Endothelial cell of umbilical vein (primary cell): ENCODE measurements at regions not wholly inside any gene's neighbourhood (a gene's known extent, or its start where the extent isn't known, plus 50 kb on each side); places are given as distances from the start of the nearest gene placed in this dataset.

Experiments
- BruUV-seq: library from RNA; stranded (reverse); fragments of 400-500 nt; replicated peaks from 2 replicates; lab custom pipeline; 2021; lab: Mats Ljungman, UMichigan
- CTCF ChIA-PET: fragments of 300-600, 350-600 bp; sonication (Branson Sonifier 250); formaldehyde crosslinking; loops from one replicate; lab custom pipeline; 2021; ENCODE audit warnings: antibody characterized with exemption, inconsistent platforms; lab: Charles Lee
- POLR2A ChIA-PET: fragments of 300-600, 350-600 bp; sonication (Branson Sonifier 250); formaldehyde crosslinking; loops from one replicate; lab custom pipeline; 2021; ENCODE audit warnings: antibody characterized with exemption, inconsistent platforms; lab: Charles Lee
- DNase-seq: peaks from one replicate; pipeline ENCODE4 v3.0.0-alpha.2; 2011; ENCODE audit warnings: low read depth, low spot score
- FAIRE-seq: peaks from 2 replicates; lab custom pipeline; 2011; peaks lifted over from hg19 to GRCh38; lab: Jason Lieb, UNC
- H2AFZ ChIP-seq: 2 replicates; pipeline ENCODE4 v1.6.0; 2012; ENCODE audit warnings: low read depth, low read length, control low read depth, inconsistent platforms
- H3K27ac ChIP-seq: 2 replicates; pipeline ENCODE4 v1.5.1; 2011; ENCODE audit warnings: low read depth, mild to moderate bottlenecking, control low read depth, low read length, moderate library complexity; ENCODE audit not compliant: insufficient read depth
- H3K27me3 ChIP-seq, 2 experiments: 2 replicates each; pipeline versions ENCODE4 v1.6.0 to v1.6.1; 2011; ENCODE audit warnings: low read length in 2 of 2, mixed read lengths in 1 of 2; ENCODE audit not compliant: control insufficient read depth in 2 of 2, insufficient read depth in 2 of 2
- H3K36me3 ChIP-seq, 2 experiments: 2 replicates in 1 of 2; 3 replicates in 1 of 2; pipeline ENCODE4 v1.5.1; 2011; ENCODE audit warnings: low read length in 2 of 2, mild to moderate bottlenecking in 1 of 2, moderate library complexity in 1 of 2; ENCODE audit not compliant: control insufficient read depth in 2 of 2, insufficient read depth in 2 of 2; ENCODE audit errors: extremely low read depth in 1 of 2
- H3K4me1 ChIP-seq: 3 replicates; pipeline ENCODE4 v1.5.1; 2011; ENCODE audit warnings: mild to moderate bottlenecking, low read length; ENCODE audit not compliant: control insufficient read depth, insufficient read depth; ENCODE audit errors: extremely low read depth
- H3K4me2 ChIP-seq: 2 replicates; pipeline ENCODE4 v1.6.1; 2011; ENCODE audit warnings: low read length, control low read depth, mixed read lengths; ENCODE audit not compliant: insufficient read depth
- H3K4me3 ChIP-seq, 3 experiments: fragments of 200-600 bp in 1 of 3; sonication (generic), shearing (Covaris generic) in 1 of 3; replicated peaks in 1 of 3; 2 replicates each; pipeline ENCODE4 v1.5.1; 2011 to 2016; ENCODE audit warnings: control low read depth in 3 of 3, low read length in 3 of 3, mild to moderate bottlenecking in 2 of 3, inconsistent platforms in 1 of 3, low read depth in 1 of 3, moderate library complexity in 1 of 3; ENCODE audit not compliant: insufficient read depth in 1 of 3
- H3K79me2 ChIP-seq: 2 replicates; pipeline ENCODE4 v1.6.0; 2012; ENCODE audit warnings: low read length, inconsistent platforms; ENCODE audit not compliant: control insufficient read depth, insufficient read depth
- H3K9ac ChIP-seq: replicated peaks from 2 replicates; pipeline ENCODE3; 2011; ENCODE audit warnings: low read length, control low read depth; ENCODE audit not compliant: insufficient read depth; ENCODE audit errors: extremely low read depth
- H3K9me1 ChIP-seq: replicated peaks from 3 replicates; pipeline ENCODE4 v1.6.0; 2011; ENCODE audit warnings: mild to moderate bottlenecking, low read length; ENCODE audit not compliant: control insufficient read depth, insufficient read depth; ENCODE audit errors: extremely low read depth
- H3K9me3 ChIP-seq: replicated peaks from 2 replicates; pipeline ENCODE4 v1.5.1; 2012; ENCODE audit warnings: low read length, inconsistent platforms; ENCODE audit not compliant: control insufficient read depth, insufficient read depth
- H4K20me1 ChIP-seq: replicated peaks from 2 replicates; pipeline ENCODE3; 2011; ENCODE audit warnings: mild to moderate bottlenecking, low read length; ENCODE audit not compliant: control insufficient read depth, insufficient read depth; ENCODE audit errors: extremely low read depth
- EZH2 ChIP-seq: IDR thresholded peaks from 2 replicates; pipeline ENCODE4 v1.6.1; 2012; ENCODE audit warnings: borderline replicate concordance, low read depth, mild to moderate bottlenecking, moderate library complexity, low read length, inconsistent platforms; ENCODE audit not compliant: severe bottlenecking
- FOS ChIP-seq: IDR thresholded peaks from 2 replicates; pipeline ENCODE4 v1.6.1; 2011; ENCODE audit warnings: mild to moderate bottlenecking, low read length, moderate library complexity, borderline replicate concordance; ENCODE audit not compliant: insufficient read depth
- GATA2 ChIP-seq: IDR thresholded peaks from 2 replicates; pipeline ENCODE4 v1.7.0; 2011; ENCODE audit warnings: low read depth, mild to moderate bottlenecking, moderate library complexity, mixed read lengths, low read length; ENCODE audit not compliant: insufficient read length, insufficient read depth
- JUN ChIP-seq: IDR thresholded peaks from 2 replicates; pipeline ENCODE4 v1.6.1; 2011; ENCODE audit warnings: borderline replicate concordance, low read depth; ENCODE audit not compliant: insufficient read length, insufficient read depth
- MYC ChIP-seq: IDR thresholded peaks from one replicate; pipeline ENCODE4 v1.6.1; 2011; ENCODE audit warnings: mild to moderate bottlenecking, low read depth, low read length
- POLR2A ChIP-seq: IDR thresholded peaks from 2 replicates; pipeline ENCODE4 v1.6.1; 2012; ENCODE audit warnings: low read depth, mild to moderate bottlenecking, control low read depth, low read length
- POLR2AphosphoS5 ChIP-seq: IDR thresholded peaks from 2 replicates; pipeline ENCODE4 v1.6.1; 2012; ENCODE audit warnings: low read depth, mild to moderate bottlenecking, control low read depth, low read length, moderate library complexity; ENCODE audit not compliant: insufficient read depth
- dilution Hi-C: fragments of 300-500 bp; cut with MboI; formaldehyde crosslinking; loops from one replicate; pipeline ENCODE4 v1.15.0; 2019; ENCODE audit warnings: low sequenced_read_pairs; ENCODE audit not compliant: extremely low pct_ligation_motif_present
- intact Hi-C: fragments of 100-400 bp; cut with micrococcal nuclease; formaldehyde crosslinking; loops from one replicate; pipeline ENCODE4 v1.10.0; 2022
- TF ChIP-seq, protein P1 (sequence below): IDR thresholded peaks from 2 replicates; pipeline ENCODE4 v1.6.1; 2011; ENCODE audit not compliant: insufficient read depth, insufficient read length
- TF ChIP-seq, protein P2 (sequence below), 2 donors: IDR thresholded peaks; 1 replicate in 1 of 2; 2 replicates in 1 of 2; pipeline ENCODE4 v1.5.1; 2011; ENCODE audit warnings: low read length in 2 of 2, mild to moderate bottlenecking in 2 of 2, moderate library complexity in 2 of 2, control low read depth in 1 of 2, inconsistent platforms in 1 of 2, low read depth in 1 of 2; ENCODE audit not compliant: insufficient read depth in 1 of 2; ENCODE audit errors: extremely low read depth in 1 of 2

DNA sequence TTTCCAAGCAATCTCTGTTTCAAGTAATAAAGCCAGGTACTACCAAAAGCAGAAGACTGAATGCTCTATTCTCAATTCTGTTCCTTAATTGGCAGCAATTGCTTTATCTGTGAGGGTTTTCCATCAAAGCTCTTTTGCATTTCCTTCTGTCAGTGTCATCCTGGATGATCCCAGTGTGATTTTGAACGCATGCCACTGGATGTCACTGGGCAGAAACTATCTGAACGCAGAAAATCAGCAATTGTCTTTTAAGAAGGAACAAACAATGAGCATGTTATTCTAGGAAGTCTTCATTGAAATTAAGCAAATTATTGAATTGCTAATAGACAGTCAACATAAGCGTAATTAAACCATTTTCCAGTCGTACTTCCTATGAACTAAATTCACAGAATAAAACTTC lies 259.0 kb upstream of the REG3G start:
- FAIRE-seq, result no peak
- Histone ChIP-seq H2AFZ (no peak overlapping the region), H3K9me1 (no peaks in the 10 kb centered on the region), H4K20me1 (no peaks in the 10 kb centered on the region), H3K9ac (no peak overlapping the region), H3K27me3 (no peaks in the 10 kb centered on the region), H3K4me3 (no peak overlapping the region), H3K27ac (no peak overlapping the region), H3K4me1 (no peaks in the 10 kb centered on the region), H3K9me3 (no peaks in the 10 kb centered on the region), H3K36me3 (no peaks in the 10 kb centered on the region), H3K4me2 (no peak overlapping the region), H3K79me2 (no peaks in the 10 kb centered on the region)
- dilution Hi-C loops, result no loop called here
- CTCF ChIA-PET, result no interaction called here
- BruUV-seq, result no TSS peak
- TF ChIP-seq, protein P1, sequence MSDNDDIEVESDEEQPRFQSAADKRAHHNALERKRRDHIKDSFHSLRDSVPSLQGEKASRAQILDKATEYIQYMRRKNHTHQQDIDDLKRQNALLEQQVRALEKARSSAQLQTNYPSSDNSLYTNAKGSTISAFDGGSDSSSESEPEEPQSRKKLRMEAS, result no peak
- TF ChIP-seq FOS (no peak), GATA2 (no peak)
- intact Hi-C loops, result no loop called here
- no peak for DNase-seq
- POLR2A ChIA-PET, result no interaction called here

DNA sequence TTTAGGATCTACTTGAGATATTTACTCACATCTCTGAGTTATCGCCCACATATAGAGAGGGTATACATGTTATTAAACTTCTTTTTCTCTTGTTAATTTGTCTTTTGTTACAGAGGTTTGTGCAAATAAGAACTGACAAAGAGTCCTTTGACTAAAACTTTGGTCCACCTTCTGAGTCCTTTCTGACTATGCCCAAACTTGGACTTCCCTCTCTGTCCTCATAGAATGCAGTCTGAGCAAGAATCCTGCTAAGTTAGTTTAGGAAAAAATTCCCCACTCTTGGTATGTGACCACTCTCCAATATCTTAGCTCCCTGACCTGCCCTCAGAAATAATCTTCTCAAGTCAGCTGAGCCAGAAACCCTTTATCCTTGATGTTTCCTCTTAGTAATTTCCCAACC lies 257.5 kb upstream of the REG3G start:
- H3K9ac ChIP-seq, result no peak overlapping the region
- POLR2A ChIA-PET, result no interaction called here
- intact Hi-C loops, result no loop called here
- no peak overlapping the region for H2AFZ ChIP-seq
- no peaks in the 10 kb centered on the region for H3K4me1 ChIP-seq
- H4K20me1 ChIP-seq, result no peaks in the 10 kb centered on the region
- no peaks in the 10 kb centered on the region for H3K9me1 ChIP-seq
- dilution Hi-C loops, result no loop called here
- H3K27me3 ChIP-seq, result no peaks in the 10 kb centered on the region
- FAIRE-seq (no peak), DNase-seq (no peak)
- no peaks in the 10 kb centered on the region for H3K9me3 ChIP-seq
- TF ChIP-seq, protein P2, sequence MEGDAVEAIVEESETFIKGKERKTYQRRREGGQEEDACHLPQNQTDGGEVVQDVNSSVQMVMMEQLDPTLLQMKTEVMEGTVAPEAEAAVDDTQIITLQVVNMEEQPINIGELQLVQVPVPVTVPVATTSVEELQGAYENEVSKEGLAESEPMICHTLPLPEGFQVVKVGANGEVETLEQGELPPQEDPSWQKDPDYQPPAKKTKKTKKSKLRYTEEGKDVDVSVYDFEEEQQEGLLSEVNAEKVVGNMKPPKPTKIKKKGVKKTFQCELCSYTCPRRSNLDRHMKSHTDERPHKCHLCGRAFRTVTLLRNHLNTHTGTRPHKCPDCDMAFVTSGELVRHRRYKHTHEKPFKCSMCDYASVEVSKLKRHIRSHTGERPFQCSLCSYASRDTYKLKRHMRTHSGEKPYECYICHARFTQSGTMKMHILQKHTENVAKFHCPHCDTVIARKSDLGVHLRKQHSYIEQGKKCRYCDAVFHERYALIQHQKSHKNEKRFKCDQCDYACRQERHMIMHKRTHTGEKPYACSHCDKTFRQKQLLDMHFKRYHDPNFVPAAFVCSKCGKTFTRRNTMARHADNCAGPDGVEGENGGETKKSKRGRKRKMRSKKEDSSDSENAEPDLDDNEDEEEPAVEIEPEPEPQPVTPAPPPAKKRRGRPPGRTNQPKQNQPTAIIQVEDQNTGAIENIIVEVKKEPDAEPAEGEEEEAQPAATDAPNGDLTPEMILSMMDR (IDR thresholded peaks at IDR 0.05; ENCODE audit: extremely low read depth in 1 of 2, insufficient read depth in 1 of 2, low read depth in 1 of 2, low read length in 2 of 2), result no peak
- TF ChIP-seq GATA2 (no peak), EZH2 (no peak), MYC (no peak), POLR2A (no peak), POLR2AphosphoS5 (no peak), JUN (no peak), FOS (no peak)
- TF ChIP-seq, protein P1, result no peak
- H3K27ac ChIP-seq, result no peak overlapping the region
- H3K36me3 ChIP-seq, result no peaks in the 10 kb centered on the region
- H3K79me2 ChIP-seq, result no peaks in the 10 kb centered on the region
- BruUV-seq, result no TSS peak
- CTCF ChIA-PET, result no interaction called here
- no peak overlapping the region for H3K4me2 ChIP-seq
- no peak overlapping the region for H3K4me3 ChIP-seq
